Ovary (tissue), 3 donors: ENCODE measurements at regions not wholly inside any gene's neighbourhood (a gene's known extent, or its start where the extent isn't known, plus 50 kb on each side); places are given as distances from the start of the nearest gene placed in this dataset.

Experiments
- CTCF ChIP-seq, 3 donors: fragments of 450-650 bp in 2 of 3; fragments of 200-600 bp in 1 of 3; IDR thresholded peaks; one replicate each; pipeline versions ENCODE4 v1.5.1 to v1.8.0; 2016 to 2022; ENCODE audit warnings: antibody characterized with exemption in 3 of 3, mild to moderate bottlenecking in 1 of 3
- POLR2A ChIP-seq: fragments of 450-650 bp; IDR thresholded peaks from one replicate; pipeline ENCODE4 v1.6.1; 2017; ENCODE audit warnings: antibody characterized with exemption, mild to moderate bottlenecking, moderate library complexity
- donor health status: DM: no; HTN: no; CAD: no.

GRCh38 chr2:33681364-33681757 is 82.3 kb upstream of the FAM98A start:
- TF ChIP-seq POLR2A (no peak), CTCF (IDR thresholded peaks at IDR 0.05) (no peak)
